ENCODE measurements at regions not wholly inside any gene's neighbourhood (a gene's known extent, or its start where the extent isn't known, plus 50 kb on each side); places are given as distances from the start of the nearest gene placed in this dataset.
"Not testable (repeated sequence)": the region's sequence is repeated elsewhere in the genome, so short reads cannot be mapped to it uniquely, and the experiment has no call there.

DNA sequence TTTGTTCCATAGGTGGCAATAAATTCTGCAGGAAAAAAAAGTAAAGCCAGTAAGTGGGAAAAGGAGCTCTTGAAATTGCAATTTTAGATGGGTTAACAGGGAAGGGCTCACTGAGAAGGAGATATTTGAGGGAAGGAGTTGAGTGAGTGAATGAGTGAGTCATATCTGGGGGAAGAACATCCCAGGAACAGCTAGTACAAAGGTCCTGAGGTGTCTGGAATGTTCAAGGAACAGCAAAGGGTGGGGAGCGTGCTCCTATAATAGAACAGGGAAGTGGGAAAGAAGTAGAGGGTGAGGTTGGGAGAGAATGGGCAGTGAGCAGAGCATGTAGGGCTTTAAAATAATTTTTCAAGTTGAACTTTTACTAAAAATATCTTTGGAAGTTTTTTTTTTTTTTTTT, 68.0 kb upstream of the PSME4 start:
- Histone ChIP-seq H3K36me3 (ENCODE audit: control insufficient read depth, insufficient read depth, low read length) (no peaks in the 10 kb centered on the region), H3K9me3 (ENCODE audit: control insufficient read depth, low read depth, low read length) (no peaks in the 10 kb centered on the region), H3K27ac (ENCODE audit: low read length) (no peak overlapping the region), H3K4me3 (ENCODE audit: low read length) (no peak overlapping the region), H3K4me1 (ENCODE audit: control insufficient read depth, insufficient read depth, low read length) (no peaks in the 10 kb centered on the region), H3K27me3 (ENCODE audit: control insufficient read depth, insufficient read depth, low read length) (no peaks in the 10 kb centered on the region)
- WGBS (ENCODE audit: insufficient coverage, low lambda C conversion rate): no CpG with 5 or more reads among the region's 1 CpG
- DNase-seq: no peak

DNA sequence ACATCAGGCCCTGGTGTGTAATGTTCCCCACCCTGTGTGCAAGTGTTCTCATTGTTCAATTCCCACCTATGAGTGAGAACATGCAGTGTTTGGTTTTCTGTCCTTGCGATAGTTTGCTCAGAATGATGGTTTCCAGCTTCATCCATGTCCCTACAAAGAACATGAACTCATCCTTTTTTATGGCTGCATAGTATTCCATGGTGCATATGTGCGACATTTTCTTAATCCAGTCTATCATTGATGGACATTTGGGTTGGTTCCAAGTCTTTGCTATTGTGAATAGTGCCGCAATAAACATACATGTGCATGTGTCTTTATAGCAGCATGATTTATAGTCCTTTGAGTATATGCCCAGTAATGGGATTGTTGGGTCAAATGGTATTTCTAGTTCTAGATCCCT, 60.5 kb upstream of the PSME4 start:
- H3K4me1 ChIP-seq (ENCODE audit: control insufficient read depth, insufficient read depth, low read length); H3K27me3 ChIP-seq (ENCODE audit: control insufficient read depth, insufficient read depth, low read length); H3K27ac ChIP-seq (ENCODE audit: low read length); H3K9me3 ChIP-seq (ENCODE audit: control insufficient read depth, low read depth, low read length); DNase-seq; H3K4me3 ChIP-seq (ENCODE audit: low read length); H3K36me3 ChIP-seq (ENCODE audit: control insufficient read depth, insufficient read depth, low read length): not testable (repeated sequence)
- no CpG with 5 or more reads among the region's 3 CpGs for WGBS (ENCODE audit: insufficient coverage, low lambda C conversion rate)

DNA sequence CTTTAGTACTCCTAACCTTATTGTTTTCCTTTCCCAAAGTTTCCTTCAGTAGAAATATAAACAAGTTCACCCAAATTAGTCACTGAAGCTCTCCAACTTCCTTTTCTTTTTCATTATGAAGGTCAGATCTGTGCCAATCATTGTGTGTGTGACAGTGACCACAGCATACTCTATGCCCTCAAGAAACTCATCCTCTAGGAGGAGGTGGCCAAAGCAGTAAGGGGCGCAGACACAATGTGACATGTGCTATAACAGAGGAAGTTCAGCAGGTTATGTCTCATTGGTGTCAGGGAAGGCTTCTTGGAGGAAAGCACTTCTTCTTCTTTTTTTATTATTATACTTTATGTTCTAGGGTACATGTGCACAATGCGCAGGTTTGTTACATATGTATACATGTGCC, 60.0 kb upstream of the PSME4 start:
- no peaks in the 10 kb centered on the region for H3K36me3 ChIP-seq (ENCODE audit: control insufficient read depth, insufficient read depth, low read length)
- H3K4me1 ChIP-seq (ENCODE audit: control insufficient read depth, insufficient read depth, low read length): peaks cover 3% of the 10 kb centered on the region
- H3K4me3 ChIP-seq (ENCODE audit: low read length): no peak overlapping the region
- DNase-seq: no peak
- H3K9me3 ChIP-seq (ENCODE audit: control insufficient read depth, low read depth, low read length): no peaks in the 10 kb centered on the region
- no peak overlapping the region for H3K27ac ChIP-seq (ENCODE audit: low read length)
- WGBS (ENCODE audit: insufficient coverage, low lambda C conversion rate): no CpG with 5 or more reads among the region's 2 CpGs
- no peaks in the 10 kb centered on the region for H3K27me3 ChIP-seq (ENCODE audit: control insufficient read depth, insufficient read depth, low read length)

DNA sequence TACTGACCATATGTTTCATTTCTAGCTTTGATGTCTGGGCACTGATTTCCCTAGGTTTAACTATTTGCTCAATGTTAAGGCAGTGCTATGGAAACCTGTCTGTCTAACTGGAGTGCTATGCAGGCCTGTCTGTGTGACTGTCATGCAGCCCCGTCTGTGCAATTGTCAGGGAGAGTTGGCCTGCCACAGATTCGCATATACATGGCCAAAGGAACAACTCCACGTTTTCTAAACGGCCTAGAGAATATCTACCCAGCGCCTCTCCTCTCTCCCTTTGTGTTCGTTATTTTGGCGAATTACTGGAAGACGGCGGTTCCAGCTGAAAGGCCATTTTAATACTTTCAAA, 59.6 kb upstream of the PSME4 start:
- Histone ChIP-seq H3K4me3 (ENCODE audit: low read length) (no peak overlapping the region), H3K27me3 (ENCODE audit: control insufficient read depth, insufficient read depth, low read length) (no peaks in the 10 kb centered on the region), H3K36me3 (ENCODE audit: control insufficient read depth, insufficient read depth, low read length) (no peaks in the 10 kb centered on the region), H3K9me3 (ENCODE audit: control insufficient read depth, low read depth, low read length) (no peaks in the 10 kb centered on the region), H3K4me1 (ENCODE audit: control insufficient read depth, insufficient read depth, low read length) (peaks cover 3% of the 10 kb centered on the region), H3K27ac (ENCODE audit: low read length) (no peak overlapping the region)
- DNase-seq: peak in 1 of 2 donors; percentile 6
- WGBS (ENCODE audit: insufficient coverage, low lambda C conversion rate): 69% methylated on average over 3 of the region's 9 CpGs

DNA sequence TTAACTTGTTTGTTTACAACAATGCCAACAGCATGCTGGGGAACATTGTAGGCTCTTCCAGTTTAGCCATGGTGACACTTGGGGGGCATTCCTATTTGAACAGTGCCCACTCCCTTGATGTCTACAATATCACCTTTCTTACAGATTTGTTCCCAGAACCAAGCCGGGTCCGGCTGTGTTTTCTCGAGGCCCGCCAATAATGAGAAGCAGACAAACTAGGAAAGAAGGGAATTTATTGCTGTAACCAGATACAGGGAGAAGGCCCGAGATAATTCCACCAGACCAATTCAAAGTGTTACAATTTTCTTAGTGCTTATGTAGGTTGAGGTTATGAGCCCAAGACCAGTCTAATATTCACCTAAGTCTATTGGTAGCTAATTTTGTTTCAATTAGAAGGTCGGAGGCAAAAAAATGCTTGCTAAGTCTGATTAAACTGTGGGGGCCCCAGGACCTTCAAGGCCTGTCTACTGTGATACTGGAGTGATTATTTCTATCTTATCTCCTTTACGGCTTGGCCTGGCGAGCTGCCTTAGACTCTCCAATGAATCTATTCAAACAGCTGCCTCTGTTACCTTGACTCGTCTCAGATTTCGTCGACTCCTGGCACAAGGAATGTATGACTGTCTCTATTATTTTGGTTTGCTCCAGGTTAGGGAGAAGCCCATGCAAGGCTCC, 59.1 kb upstream of the PSME4 start:
- peaks cover 3% of the 10 kb centered on the region for H3K4me1 ChIP-seq (ENCODE audit: control insufficient read depth, insufficient read depth, low read length)
- no peaks in the 10 kb centered on the region for H3K9me3 ChIP-seq (ENCODE audit: control insufficient read depth, low read depth, low read length)
- peak in 1 of 2 donors; percentile 40 for DNase-seq
- no CpG with 5 or more reads among the region's 11 CpGs for WGBS (ENCODE audit: insufficient coverage, low lambda C conversion rate)
- no peak overlapping the region for H3K27ac ChIP-seq (ENCODE audit: low read length)
- H3K4me3 ChIP-seq (ENCODE audit: low read length): no peak overlapping the region
- no peaks in the 10 kb centered on the region for H3K36me3 ChIP-seq (ENCODE audit: control insufficient read depth, insufficient read depth, low read length)
- no peaks in the 10 kb centered on the region for H3K27me3 ChIP-seq (ENCODE audit: control insufficient read depth, insufficient read depth, low read length)

DNA sequence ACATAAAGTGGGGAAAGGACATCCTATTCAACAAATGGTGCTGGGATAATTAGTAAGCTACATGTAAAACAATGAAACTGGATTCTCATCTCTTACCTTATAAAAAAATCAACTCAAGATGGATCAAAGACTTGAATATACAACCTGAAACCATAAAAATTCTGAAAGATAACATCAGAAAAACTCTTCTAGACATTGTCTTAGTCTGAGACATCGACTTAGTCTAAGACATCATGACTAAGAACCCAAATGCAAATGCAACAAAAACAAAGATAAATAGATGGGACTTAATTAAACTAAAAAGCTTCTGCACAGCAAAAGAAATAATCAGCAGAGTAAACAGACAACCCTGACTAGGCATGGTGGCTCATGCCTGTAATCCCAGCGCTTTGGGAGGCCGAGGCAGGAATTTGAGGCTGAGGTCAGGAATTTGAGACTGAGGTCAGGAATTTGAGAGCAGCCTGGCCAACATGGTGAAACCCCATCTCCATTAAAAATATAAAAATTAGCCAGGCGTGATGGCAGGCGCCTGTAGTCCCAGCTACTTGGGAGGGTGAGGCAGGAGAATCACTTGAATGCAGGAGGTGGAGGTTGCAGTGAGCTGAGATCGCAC, 54.8 kb upstream of the PSME4 start:
- not testable (repeated sequence) for DNase-seq; H3K27me3 ChIP-seq (ENCODE audit: control insufficient read depth, insufficient read depth, low read length); H3K9me3 ChIP-seq (ENCODE audit: control insufficient read depth, low read depth, low read length); H3K4me3 ChIP-seq (ENCODE audit: low read length); H3K27ac ChIP-seq (ENCODE audit: low read length); H3K4me1 ChIP-seq (ENCODE audit: control insufficient read depth, insufficient read depth, low read length); H3K36me3 ChIP-seq (ENCODE audit: control insufficient read depth, insufficient read depth, low read length)
- WGBS (ENCODE audit: insufficient coverage, low lambda C conversion rate): no CpG with 5 or more reads among the region's 6 CpGs

DNA sequence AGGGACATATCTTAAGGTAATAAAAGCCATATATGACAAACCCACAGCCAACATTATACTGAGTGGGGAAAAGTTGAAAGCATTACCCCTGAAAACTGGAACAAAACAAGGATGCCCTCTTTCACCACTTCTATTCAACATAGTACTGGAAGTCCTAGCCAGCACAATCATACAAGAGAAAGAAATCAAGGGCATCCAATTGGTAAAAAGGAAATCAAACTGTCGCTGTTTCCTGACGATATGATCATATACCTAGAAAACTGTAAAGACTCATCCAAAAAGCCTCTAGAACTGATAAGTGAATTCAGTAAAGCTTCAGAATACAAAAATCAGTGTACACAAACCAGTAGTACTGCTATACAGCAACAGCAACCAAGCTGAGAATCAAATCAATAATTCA, 53.8 kb upstream of the PSME4 start:
- Histone ChIP-seq H3K36me3 (ENCODE audit: control insufficient read depth, insufficient read depth, low read length) (no peaks in the 10 kb centered on the region), H3K4me3 (ENCODE audit: low read length) (no peak overlapping the region), H3K27me3 (ENCODE audit: control insufficient read depth, insufficient read depth, low read length) (no peaks in the 10 kb centered on the region), H3K9me3 (ENCODE audit: control insufficient read depth, low read depth, low read length) (no peaks in the 10 kb centered on the region), H3K4me1 (ENCODE audit: control insufficient read depth, insufficient read depth, low read length) (no peaks in the 10 kb centered on the region), H3K27ac (ENCODE audit: low read length) (no peak overlapping the region)
- DNase-seq: no peak
- WGBS (ENCODE audit: insufficient coverage, low lambda C conversion rate): no CpG with 5 or more reads among the region's 2 CpGs

DNA sequence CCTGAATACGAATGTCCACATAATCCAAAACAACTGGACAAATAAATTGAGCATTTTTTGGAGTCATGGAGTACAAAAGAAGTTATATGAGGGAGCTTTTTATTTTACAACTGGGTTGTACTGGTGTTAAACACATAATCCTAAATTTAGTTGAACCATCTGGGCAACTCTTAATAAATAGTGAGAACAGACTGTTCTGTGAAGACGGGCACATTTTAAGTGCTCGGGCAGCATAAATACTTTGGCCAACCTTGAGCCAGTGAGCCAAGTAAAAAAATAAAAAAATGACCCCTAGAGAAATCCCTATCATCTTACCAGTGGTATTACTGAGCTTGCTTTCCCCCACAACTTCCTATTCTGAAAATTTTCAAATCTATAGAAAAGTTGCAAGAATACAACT, 50.9 kb upstream of the PSME4 start:
- Histone ChIP-seq H3K4me3 (ENCODE audit: low read length) (no peak overlapping the region), H3K9me3 (ENCODE audit: control insufficient read depth, low read depth, low read length) (no peaks in the 10 kb centered on the region), H3K36me3 (ENCODE audit: control insufficient read depth, insufficient read depth, low read length) (no peaks in the 10 kb centered on the region), H3K4me1 (ENCODE audit: control insufficient read depth, insufficient read depth, low read length) (no peaks in the 10 kb centered on the region), H3K27me3 (ENCODE audit: control insufficient read depth, insufficient read depth, low read length) (no peaks in the 10 kb centered on the region), H3K27ac (ENCODE audit: low read length) (no peak overlapping the region)
- DNase-seq: no peak
- 0% methylated on average over 1 of the region's 3 CpGs for WGBS (ENCODE audit: insufficient coverage, low lambda C conversion rate)

DNA sequence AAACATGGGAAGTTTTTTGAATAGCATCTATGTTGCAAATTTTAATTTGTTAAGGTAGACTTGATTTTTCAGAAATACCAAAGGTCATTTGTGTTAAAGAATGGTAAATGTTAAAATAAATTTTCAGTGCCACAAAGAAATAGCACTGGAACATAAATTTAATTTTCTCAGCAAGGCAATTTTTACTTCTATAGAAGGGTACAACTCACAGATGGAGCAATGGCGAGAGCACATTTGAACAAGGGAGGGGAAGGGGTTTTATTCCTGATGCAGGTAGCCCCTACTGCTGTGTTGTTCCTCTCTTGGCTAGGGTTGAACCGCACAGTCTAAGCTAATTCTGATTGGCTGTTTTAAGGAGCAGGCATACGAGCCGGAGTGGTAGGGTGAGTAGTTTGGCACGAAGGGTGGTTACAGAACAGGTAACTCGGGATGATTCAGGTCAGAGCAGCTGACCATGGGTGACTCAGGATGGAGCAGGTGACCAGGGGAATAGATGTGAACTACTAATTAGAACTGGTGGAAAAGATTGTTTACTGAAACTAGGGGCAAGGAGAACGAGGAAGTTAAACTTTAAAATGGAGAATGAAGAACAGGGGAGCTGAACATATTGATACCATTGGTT, 50.1 kb upstream of the PSME4 start:
- H3K36me3 ChIP-seq (ENCODE audit: control insufficient read depth, insufficient read depth, low read length): no peaks in the 10 kb centered on the region
- H3K4me3 ChIP-seq (ENCODE audit: low read length): no peak overlapping the region
- H3K9me3 ChIP-seq (ENCODE audit: control insufficient read depth, low read depth, low read length): no peaks in the 10 kb centered on the region
- WGBS (ENCODE audit: insufficient coverage, low lambda C conversion rate): 95% methylated on average over 4 of the region's 7 CpGs
- H3K27me3 ChIP-seq (ENCODE audit: control insufficient read depth, insufficient read depth, low read length): no peaks in the 10 kb centered on the region
- H3K4me1 ChIP-seq (ENCODE audit: control insufficient read depth, insufficient read depth, low read length): no peaks in the 10 kb centered on the region
- H3K27ac ChIP-seq (ENCODE audit: low read length): no peak overlapping the region
- no peak for DNase-seq
